ENCODE measurements at regions not wholly inside any gene's neighbourhood (a gene's known extent, or its start where the extent isn't known, plus 50 kb on each side); places are given as distances from the start of the nearest gene placed in this dataset.
"Not testable (repeated sequence)": the region's sequence is repeated elsewhere in the genome, so short reads cannot be mapped to it uniquely, and the experiment has no call there.

DNA sequence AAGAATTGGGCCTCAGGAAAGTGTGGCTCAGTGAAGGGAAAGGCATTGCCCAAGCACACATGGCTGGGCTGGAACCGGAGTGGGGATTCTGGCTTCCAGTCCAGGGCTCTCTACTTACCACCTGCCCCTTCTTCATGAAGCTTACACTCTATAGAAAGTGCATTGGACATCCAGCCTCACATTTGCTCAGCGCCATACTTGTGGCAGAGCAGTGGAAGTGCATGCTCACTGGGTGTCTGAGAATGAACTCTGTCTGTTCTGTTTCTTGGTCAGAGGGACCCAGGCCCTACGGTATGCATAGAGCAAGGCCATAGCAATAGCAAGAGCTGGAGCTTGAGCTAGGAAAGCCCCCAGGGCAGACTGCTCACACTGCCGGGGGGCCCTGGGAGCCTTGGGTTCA is 1253.5 kb downstream of the TYW1 start:
- no peak for DNase-seq

GRCh38 chr7:68254815-68255214 is 1258.2 kb downstream of the TYW1 start:
- not testable (repeated sequence) for DNase-seq

GRCh38 chr7:68256295-68256694 is 1259.7 kb downstream of the TYW1 start:
- no peak for DNase-seq

- peak; percentile 81 for DNase-seq
Observed at GRCh38 chr7:68258609-68259008, 1262.0 kb downstream of the TYW1 start.

GRCh38 chr7:68265258-68265657 is 1268.6 kb downstream of the TYW1 start:
- no peak for DNase-seq

GRCh38 chr7:68266004-68266579 is 1269.5 kb downstream of the TYW1 start:
- DNase-seq: no peak

DNA sequence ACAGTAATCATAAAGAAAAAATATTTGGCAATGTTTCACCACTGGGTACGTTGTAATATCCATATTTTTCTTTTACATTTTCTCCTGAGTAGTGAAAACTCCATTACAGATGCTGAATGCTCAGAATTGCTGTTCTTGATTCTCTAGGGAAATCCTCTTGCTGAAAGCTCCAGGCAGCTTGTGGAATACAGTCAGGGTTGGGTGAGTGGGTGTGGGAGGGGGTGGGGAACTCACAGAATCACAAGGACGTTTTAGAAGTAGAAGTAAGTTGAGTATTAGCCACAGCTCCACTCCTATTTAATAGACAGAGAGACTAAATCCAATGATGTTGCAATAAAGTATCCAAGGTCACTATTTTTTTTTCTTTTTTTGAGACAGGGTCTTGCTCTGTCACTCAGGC is 1270.9 kb downstream of the TYW1 start:
- no peak for DNase-seq

DNA sequence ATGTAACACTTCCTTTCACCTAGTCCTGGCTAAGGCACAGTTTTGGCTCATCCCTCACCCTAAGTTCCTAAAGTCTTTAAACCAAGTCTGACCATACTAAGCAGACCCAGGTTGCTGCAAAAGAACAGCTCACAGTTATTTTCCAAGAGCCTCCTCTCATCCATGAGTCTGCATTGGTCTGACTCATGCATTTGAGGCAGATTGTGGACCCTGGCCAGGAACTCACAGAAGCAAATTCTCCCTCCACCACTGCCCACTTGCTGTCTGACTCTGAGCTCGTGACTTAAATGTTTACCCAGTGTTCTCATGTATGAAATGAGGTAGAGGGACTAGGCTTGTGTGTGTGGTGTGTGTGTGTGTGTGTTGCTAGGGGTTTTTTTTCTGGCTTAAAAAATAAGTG is 1272.8 kb downstream of the TYW1 start:
- DNase-seq: peak; percentile 63

DNA sequence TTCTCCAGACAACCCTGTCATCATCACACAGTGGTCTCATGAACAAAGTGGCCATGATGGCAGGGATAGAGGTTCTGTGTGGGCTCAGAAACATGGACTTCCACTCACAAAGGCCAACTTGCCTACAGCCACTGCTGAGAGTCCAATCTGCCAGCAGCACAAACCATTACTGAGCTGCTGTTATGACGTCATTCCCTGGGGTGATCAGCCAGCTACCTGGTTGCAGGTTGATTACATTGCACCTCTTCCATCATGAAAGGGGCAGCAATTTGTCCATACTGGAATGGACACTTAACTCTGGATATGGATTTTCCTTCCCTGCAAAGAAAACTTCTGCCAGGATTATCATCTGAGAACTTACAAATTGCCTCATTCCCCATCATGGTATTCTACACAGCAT is 1275.9 kb downstream of the TYW1 start:
- DNase-seq: no peak

- DNase-seq: peak; percentile 86
Observed at GRCh38 chr7:68276725-68277124, 1280.1 kb downstream of the TYW1 start.

GRCh38 chr7:68279827-68280400 is 1283.3 kb downstream of the TYW1 start:
- DNase-seq: no peak

DNA sequence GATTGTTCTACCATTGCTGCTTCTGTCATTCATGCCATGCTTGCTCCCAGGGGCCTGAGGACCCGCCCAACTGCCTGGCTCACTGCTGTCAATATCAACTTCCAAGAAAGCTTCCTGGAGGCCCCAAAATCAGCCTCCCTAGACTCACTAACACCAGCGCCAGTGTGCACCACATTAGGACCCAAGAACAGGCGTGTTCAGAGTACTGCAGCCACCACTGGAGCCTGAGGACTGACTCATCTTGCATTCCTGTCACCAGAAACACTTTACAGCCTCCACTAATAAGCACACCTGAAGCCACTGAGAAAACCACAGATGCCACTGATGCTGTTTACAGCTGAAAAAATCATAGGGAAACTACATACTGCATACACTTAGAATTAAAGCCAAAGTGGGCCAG is 1284.3 kb downstream of the TYW1 start:
- DNase-seq: no peak

DNA sequence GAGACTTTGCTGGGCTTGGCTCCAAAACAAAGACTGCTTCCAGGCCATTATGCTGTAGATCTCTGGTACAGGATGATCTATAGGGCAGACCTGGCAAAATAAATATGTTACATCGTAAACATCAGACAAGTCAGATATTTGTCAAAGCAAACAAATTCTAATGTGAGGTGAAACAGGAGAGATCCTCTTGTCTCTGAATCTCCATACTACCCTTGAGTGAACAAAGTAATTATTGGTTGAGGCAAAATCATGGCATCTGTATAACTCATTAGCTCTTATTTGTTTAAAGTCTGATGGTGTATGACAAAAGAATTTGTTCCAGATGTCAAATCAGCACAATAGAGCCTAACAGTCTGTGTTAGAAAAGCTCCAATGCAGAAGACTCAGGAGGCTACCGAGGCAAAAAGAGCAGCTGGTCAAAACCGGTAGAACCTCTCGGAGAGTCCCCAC is 1291.5 kb downstream of the TYW1 start:
- DNase-seq: peak; percentile 98

DNA sequence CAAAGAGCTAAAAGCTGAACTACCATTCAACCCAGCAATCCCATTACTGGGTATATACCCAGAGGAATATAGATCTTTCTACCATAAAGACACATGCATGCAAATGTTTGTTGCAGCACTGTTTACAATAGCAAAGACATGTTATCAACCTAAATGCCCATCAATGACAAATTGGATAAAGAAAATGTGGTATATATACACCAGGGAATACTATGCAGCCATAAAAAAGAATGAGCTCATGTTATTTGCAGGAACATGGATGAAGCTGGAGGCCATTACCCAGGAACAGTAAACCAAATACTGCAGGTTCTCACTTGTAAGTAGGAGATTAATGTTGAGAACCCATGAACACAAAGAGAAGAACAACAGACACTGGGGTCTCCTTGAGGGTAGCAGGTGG is 1295.1 kb downstream of the TYW1 start:
- DNase-seq: no peak

- DNase-seq: no peak
Observed at GRCh38 chr7:68295386-68295785, 1298.8 kb downstream of the TYW1 start.

DNA sequence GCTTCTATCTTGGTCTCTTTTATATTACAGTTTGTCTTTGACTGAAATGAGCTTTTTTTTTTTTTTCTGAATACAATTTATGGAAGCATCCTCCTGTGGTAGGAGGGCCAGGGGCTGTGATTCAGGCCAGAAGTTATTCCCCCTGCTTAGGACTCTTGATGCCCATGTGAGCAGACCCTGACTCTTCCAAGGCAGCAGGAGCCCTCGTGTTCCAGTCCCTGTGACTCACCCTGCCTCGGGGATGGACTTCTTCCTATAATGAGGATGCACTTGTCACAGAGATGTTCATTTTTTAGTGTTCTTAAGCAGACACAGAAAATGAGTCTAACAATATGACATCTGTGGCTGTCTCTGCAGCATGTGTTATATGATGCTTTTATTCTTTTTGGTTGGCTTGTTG is 1293.7 kb upstream of the AUTS2 start:
- DNase-seq: no peak

DNA sequence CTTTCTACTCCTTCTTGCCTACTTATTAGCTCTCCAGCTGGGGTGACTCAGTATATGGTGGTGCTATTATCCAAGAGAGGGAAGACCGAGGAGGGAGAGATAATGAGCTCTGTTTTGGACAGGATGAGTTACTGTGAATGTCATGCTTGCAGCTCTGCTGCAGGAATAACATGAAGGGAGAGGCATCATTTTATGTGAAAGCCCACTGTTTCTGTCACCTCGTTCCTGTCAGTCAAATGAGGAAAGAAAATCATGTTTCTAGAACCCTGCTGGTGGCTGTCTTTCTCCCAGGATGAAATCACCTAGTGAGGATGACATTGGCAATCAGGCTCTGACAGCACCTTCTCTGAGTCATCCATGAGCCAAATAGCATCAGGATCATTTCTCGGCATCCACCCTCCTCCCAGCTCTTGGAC is 1291.6 kb upstream of the AUTS2 start:
- DNase-seq: peak; percentile 66

DNA sequence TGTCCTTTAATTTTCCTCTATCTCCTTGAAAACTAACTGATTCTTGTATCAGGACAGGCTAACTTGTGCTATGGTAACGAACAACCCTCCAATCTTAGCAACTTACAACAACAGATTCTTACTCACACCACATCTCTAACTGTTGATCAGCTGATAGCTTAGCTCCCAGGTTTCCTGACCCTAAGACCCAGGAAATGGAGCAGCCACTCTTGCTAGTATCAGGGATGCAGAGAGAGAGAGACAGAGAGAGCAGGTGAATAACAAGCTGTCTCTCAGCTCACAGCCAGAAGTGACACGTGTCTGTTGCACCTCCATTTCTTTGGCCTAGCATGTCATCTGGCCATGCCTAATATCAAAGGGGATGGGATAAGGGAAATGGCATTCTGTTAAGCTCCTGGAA is 1289.0 kb upstream of the AUTS2 start:
- DNase-seq: no peak

- DNase-seq: no peak
Observed at GRCh38 chr7:68309806-68310205, 1288.5 kb upstream of the AUTS2 start.

DNA sequence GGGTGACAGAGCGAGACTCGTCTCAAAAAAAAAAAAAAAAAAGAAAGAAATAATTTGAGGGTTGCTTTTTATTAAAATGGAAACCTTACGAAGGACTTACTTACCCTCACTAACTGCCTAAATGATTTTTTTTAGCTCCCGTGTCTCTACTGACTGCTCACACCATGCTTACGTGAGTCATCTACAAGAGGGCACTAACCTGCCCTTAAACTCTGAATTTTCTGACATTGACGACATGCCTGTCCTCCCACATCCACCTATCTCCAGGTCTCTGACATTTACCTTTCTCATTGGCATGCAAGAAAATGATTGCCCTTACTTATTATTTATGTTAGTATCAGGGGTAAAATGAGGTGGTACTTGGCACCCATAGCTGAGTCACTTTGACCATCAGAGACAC is 1286.3 kb upstream of the AUTS2 start:
- DNase-seq: no peak

DNA sequence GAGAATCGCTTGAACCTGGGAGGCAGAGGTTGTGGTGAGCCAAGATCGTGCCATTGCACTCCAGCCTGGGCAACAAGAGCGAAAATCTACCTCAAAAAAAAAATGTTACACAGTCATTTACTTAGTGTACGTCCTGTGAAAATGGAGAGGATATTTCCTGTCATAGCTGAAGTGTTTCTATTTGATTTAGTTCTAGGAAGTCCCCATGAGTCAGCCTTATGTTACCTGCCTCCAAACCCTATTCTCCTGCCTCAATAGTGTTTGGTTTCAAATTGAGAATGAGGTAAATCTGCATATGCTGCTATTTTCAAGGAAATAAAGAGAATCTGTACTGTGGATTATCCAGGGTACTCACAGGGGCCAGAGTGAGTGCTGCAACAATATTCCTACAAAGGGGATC is 1284.5 kb upstream of the AUTS2 start:
- peak; percentile 51 for DNase-seq

GRCh38 chr7:68314208-68314607 is 1284.1 kb upstream of the AUTS2 start:
- DNase-seq: peak; percentile 43

GRCh38 chr7:68317476-68317875 is 1280.8 kb upstream of the AUTS2 start:
- no peak for DNase-seq

DNA sequence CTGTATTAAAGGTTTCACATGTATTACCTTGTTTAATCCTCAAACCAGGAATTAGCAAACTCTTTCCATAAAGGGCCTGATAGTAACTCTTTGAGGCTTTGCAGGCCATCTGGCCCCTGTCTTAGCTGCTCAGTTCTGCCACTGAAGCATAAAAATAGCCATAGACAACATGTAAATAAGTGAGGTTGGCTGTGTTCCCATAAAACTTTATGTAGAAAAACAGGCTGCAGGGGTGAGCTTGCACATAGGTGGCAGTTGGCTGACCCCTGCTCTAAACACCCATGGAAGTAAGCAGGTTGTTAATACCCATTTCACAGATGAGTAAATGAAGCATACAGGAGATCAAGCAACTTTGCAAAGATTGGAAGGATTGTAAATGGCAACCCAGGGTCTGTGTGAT is 1279.2 kb upstream of the AUTS2 start:
- DNase-seq: peak; percentile 81

DNA sequence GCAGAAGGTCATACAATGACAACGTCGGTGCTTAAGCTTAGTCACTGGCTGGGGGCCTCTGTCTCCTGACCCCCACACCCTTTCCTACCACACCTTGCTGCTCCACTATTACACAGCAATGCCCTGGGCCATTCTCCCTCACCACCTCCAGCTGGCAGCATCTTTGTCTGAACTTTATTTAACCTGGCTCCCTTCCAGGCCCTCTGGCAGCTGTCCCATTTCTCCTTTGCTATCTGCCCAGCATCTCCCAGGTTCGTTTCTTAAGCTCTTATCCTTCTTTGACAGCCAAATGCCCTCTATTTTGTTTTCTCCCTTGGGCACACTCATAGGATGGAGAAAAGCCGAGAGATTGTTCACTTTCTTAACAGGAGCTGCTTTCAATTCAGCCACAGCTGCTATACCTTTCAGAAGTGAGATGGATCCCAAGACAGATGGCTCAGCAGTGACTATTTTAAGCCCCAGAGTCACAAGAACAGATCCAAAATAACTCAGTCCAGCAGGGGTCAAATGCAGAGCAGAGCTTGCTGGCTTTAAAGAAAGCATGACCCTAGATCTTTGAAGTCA is 1277.1 kb upstream of the AUTS2 start:
- DNase-seq: peak; percentile 98

All from NCI-H69 (cell line).